ENCODE measurements at regions not wholly inside any gene's neighbourhood (a gene's known extent, or its start where the extent isn't known, plus 50 kb on each side); places are given as distances from the start of the nearest gene placed in this dataset.

GRCh38 chr15:96692826-96693225 lies 362.3 kb downstream of the NR2F2 start:
- no peak for DNase-seq

GRCh38 chr15:96693515-96693914 lies 363.0 kb downstream of the NR2F2 start:
- no peak for DNase-seq

GRCh38 chr15:96693990-96694517 lies 363.6 kb downstream of the NR2F2 start:
- no peak for DNase-seq

GRCh38 chr15:96695426-96695825 lies 364.9 kb downstream of the NR2F2 start:
- DNase-seq: no peak

GRCh38 chr15:96699871-96700401 lies 369.4 kb downstream of the NR2F2 start:
- no peak for DNase-seq

- DNase-seq: no peak
These were observed 370.1 kb downstream of the NR2F2 start for GRCh38 chr15:96700555-96700954.

GRCh38 chr15:96701443-96701842 lies 370.9 kb downstream of the NR2F2 start:
- DNase-seq: no peak

GRCh38 chr15:96701877-96702276 lies 371.4 kb downstream of the NR2F2 start:
- DNase-seq: no peak

- DNase-seq: no peak
These were observed 372.1 kb downstream of the NR2F2 start for GRCh38 chr15:96702589-96702988.

- DNase-seq: no peak
These were observed 372.6 kb downstream of the NR2F2 start for GRCh38 chr15:96703091-96703490.

- DNase-seq: no peak
These were observed 373.5 kb downstream of the NR2F2 start for GRCh38 chr15:96703794-96704550.

GRCh38 chr15:96716075-96716474 lies 385.6 kb downstream of the NR2F2 start:
- no peak for DNase-seq

- no peak for DNase-seq
These were observed 386.0 kb downstream of the NR2F2 start for GRCh38 chr15:96716478-96716877.

- peak in 1 of 2 donors; percentile 24 for DNase-seq
These were observed 389.8 kb downstream of the NR2F2 start for GRCh38 chr15:96720251-96720650.

- no peak for DNase-seq
These were observed 390.2 kb downstream of the NR2F2 start for GRCh38 chr15:96720656-96721055.

GRCh38 chr15:96728591-96728990 lies 398.1 kb downstream of the NR2F2 start:
- no peak for DNase-seq

GRCh38 chr15:96732704-96733103 lies 402.2 kb downstream of the NR2F2 start:
- DNase-seq: no peak

- DNase-seq: no peak
These were observed 403.2 kb downstream of the NR2F2 start for GRCh38 chr15:96733721-96734120.

- DNase-seq: no peak
These were observed 405.2 kb downstream of the NR2F2 start for GRCh38 chr15:96735632-96736240.

- DNase-seq: no peak
These were observed 405.9 kb downstream of the NR2F2 start for GRCh38 chr15:96736384-96736783.

- no peak for DNase-seq
These were observed 406.9 kb downstream of the NR2F2 start for GRCh38 chr15:96737408-96737807.

- no peak for DNase-seq
These were observed 416.2 kb downstream of the NR2F2 start for GRCh38 chr15:96746665-96747064.

GRCh38 chr15:96747291-96747690 lies 416.8 kb downstream of the NR2F2 start:
- no peak for DNase-seq

- DNase-seq: no peak
These were observed 419.9 kb downstream of the NR2F2 start for GRCh38 chr15:96750361-96750760.

Measured in CD4-positive, alpha-beta T cell treated with Interleukin-4 for 1 hour (primary cell).